ENCODE measurements at regions not wholly inside any gene's neighbourhood (a gene's known extent, or its start where the extent isn't known, plus 50 kb on each side); places are given as distances from the start of the nearest gene placed in this dataset.

DNA sequence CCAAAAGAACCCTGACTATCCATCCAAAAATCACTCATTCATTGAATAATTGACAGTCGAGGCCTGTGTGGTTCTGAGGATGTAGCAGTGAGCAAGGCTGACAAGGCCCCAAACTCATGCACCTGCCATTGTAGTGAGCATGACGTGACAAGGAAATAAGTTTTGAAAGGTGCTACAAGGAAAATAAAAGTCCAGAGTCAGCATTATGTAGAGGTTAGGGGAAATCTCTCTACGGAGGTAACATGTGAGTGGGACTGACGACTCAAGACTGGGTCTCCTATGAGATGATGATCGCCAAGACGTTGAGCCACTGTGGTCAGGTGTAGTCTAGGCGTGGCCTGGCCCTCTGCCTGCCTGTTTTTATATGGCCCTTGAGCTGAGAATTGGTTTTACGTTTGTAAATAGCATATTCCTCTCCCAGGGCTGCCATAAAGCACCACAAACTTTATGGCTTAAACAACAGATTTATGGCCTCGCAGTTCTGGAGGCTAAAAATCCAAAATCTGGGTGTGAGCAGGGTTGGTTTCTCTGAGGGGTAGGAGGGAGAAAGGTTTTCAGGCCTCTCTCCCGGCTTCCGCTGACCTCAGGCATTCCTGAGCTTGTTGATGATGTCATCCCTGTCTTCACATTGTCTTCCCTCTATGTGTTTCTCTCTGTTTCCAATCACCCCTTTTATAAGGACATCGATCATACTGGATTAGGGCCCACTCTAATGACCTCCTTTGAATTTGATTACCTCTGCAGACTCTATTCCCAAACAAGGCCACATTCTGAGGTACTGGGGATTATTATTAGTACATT lies 206.4 kb upstream of the EGFLAM start:
- no peak for DNase-seq
- TF ChIP-seq GATA1 (IDR thresholded peaks at IDR 0.05; ENCODE audit: low read depth, low read length) (no peak), POLR2A (IDR thresholded peaks at IDR 0.05; ENCODE audit: low read length) (no peak)

DNA sequence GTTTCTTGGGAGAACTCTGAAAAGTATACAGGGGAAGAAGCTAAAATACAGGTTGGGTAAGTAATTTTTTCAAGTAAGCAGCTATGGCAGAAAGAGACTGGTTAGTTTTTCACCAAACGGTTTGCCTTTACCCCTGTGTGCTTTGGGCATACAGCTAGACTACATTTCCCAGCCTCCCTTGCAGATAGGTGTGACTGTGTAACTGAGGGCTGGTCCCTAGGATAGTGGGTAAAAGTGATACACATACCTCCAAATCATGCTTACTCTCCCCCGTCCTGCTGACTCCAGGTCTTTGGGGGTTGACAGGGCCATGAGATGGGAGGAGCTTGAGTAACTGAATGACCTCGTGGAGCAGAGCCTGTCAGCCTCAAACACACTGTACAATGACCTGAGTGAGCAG lies 208.6 kb upstream of the GDNF start:
- no peak for DNase-seq
- TF ChIP-seq POLR2A (IDR thresholded peaks at IDR 0.05; ENCODE audit: low read length) (no peak), GATA1 (IDR thresholded peaks at IDR 0.05; ENCODE audit: low read depth, low read length) (no peak)

- TF ChIP-seq GATA1 (IDR thresholded peaks at IDR 0.05; ENCODE audit: low read depth, low read length): no peak
- TF ChIP-seq POLR2A (IDR thresholded peaks at IDR 0.05; ENCODE audit: low read length): no peak
- DNase-seq: no peak
Measured at GRCh38 chr5:38046103-38046502, 206.3 kb upstream of the GDNF start.

DNA sequence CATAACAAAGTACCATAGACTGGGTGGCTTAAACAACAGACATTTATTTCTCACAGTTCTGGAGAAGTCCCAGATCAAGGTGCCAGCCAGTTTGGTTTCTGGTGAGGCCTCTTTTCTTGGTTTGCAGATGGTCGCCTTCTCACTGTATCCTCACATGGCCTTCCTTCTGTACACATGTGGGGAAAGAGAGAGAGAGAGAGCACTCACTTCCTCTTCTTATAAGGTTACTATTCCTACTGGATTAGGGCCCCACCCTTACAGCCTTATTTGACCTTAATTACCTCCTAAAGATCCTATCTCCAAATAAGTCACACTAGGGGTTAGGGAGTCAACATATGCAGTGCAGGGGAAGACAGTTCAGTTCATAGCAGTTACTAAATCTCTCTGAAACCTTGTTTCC lies 205.6 kb upstream of the GDNF start:
- no peak for TF ChIP-seq GATA1 (IDR thresholded peaks at IDR 0.05; ENCODE audit: low read depth, low read length)
- no peak for TF ChIP-seq POLR2A (IDR thresholded peaks at IDR 0.05; ENCODE audit: low read length)
- no peak for DNase-seq

GRCh38 chr5:38039826-38040225 lies 200.0 kb upstream of the GDNF start:
- DNase-seq: no peak
- TF ChIP-seq GATA1 (IDR thresholded peaks at IDR 0.05; ENCODE audit: low read depth, low read length) (no peak), POLR2A (IDR thresholded peaks at IDR 0.05; ENCODE audit: low read length) (no peak)

- DNase-seq: no peak
- no peak for TF ChIP-seq POLR2A (IDR thresholded peaks at IDR 0.05; ENCODE audit: low read length)
- no peak for TF ChIP-seq GATA1 (IDR thresholded peaks at IDR 0.05; ENCODE audit: low read depth, low read length)
Measured at GRCh38 chr5:38039091-38039490, 199.2 kb upstream of the GDNF start.

GRCh38 chr5:38036765-38037164 lies 196.9 kb upstream of the GDNF start:
- no peak for DNase-seq
- TF ChIP-seq GATA1 (IDR thresholded peaks at IDR 0.05; ENCODE audit: low read depth, low read length) (no peak), POLR2A (IDR thresholded peaks at IDR 0.05; ENCODE audit: low read length) (no peak)

DNA sequence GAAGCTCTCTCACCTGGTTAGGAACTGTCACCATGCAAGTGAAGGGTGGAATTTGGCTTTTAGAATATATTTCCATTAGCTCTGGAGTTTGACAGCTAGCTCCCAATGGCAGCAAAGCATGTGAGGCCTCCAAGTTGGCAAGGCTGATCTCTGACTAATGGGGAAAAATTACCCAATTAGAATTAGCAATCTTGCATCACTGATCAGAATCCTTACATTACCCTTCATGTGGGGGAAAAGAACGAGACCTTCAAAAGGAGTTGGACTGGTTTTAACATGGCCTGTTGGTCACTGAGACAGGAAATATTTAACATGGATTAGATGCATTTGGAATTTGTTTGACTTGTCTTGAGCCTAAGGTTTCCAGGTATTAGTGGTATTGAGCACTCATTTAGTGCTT lies 192.3 kb upstream of the GDNF start:
- DNase-seq: no peak
- TF ChIP-seq POLR2A (IDR thresholded peaks at IDR 0.05; ENCODE audit: low read length) (no peak), GATA1 (IDR thresholded peaks at IDR 0.05; ENCODE audit: low read depth, low read length) (no peak)

- DNase-seq: no peak
- TF ChIP-seq POLR2A (IDR thresholded peaks at IDR 0.05; ENCODE audit: low read length) (no peak), GATA1 (IDR thresholded peaks at IDR 0.05; ENCODE audit: low read depth, low read length) (no peak)
Measured at GRCh38 chr5:38031304-38031703, 191.5 kb upstream of the GDNF start.

DNA sequence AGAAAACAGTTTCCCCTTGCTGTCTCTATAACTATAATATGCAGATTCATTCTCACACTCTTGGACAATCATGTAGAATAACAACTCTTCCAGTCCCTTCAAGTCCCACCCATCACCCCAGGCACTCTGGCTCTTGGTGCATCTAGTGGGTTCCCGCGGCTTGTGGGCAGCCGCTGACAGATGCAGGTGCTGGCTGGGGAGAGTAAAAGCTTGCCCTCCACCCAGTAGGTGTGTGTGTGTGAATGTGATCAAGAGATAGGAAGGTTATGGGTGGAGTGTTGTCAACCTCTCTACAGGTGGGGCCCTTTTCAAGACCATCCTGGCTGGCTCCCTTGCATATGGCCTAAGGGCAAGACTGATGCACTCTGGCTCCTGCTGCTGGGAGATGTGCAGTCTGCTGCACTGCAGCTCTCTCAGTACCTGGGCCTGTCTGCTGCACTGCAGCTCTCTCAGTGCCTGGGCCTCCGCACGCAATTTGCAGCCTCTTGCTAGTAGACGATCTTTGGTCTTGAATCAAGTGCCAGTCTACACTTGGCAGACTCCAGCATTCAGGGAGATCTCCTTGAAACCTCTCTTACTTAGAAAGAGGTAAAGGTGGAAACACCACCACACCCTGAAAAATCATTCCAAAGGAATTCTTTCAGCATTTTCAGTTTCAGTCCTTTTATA lies 189.7 kb upstream of the GDNF start:
- TF ChIP-seq POLR2A (IDR thresholded peaks at IDR 0.05; ENCODE audit: low read length) (no peak), GATA1 (IDR thresholded peaks at IDR 0.05; ENCODE audit: low read depth, low read length) (no peak)
- no peak for DNase-seq

DNA sequence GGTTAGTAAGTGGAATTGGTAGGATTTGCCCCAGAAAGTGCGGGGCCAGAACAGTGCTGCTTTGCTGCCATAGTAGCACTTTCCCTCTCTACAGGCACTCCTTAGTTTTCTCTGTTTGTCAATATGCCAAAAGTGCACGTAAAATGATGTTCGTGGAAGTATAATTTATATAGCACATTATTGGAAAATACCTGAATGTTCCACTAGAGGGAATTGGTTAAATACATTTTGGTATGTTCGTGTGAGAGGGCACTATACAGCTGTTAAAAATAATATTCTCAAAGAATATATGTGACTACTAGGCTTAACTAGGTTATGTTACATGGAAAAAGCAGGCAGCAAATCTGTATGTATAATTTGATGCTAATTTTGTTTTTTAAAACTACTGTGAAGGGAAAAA lies 184.0 kb upstream of the GDNF start:
- TF ChIP-seq GATA1 (IDR thresholded peaks at IDR 0.05; ENCODE audit: low read depth, low read length) (no peak), POLR2A (IDR thresholded peaks at IDR 0.05; ENCODE audit: low read length) (no peak)
- no peak for DNase-seq

- TF ChIP-seq POLR2A (IDR thresholded peaks at IDR 0.05; ENCODE audit: low read length) (no peak), GATA1 (IDR thresholded peaks at IDR 0.05; ENCODE audit: low read depth, low read length) (no peak)
- DNase-seq: no peak
Measured at GRCh38 chr5:38023371-38023770, 183.5 kb upstream of the GDNF start.

- DNase-seq: no peak
- no peak for TF ChIP-seq POLR2A (IDR thresholded peaks at IDR 0.05; ENCODE audit: low read length)
- no peak for TF ChIP-seq GATA1 (IDR thresholded peaks at IDR 0.05; ENCODE audit: low read depth, low read length)
Measured at GRCh38 chr5:38022631-38023030, 182.8 kb upstream of the GDNF start.

GRCh38 chr5:38018016-38018415 lies 178.2 kb upstream of the GDNF start:
- DNase-seq: no peak
- TF ChIP-seq GATA1 (IDR thresholded peaks at IDR 0.05; ENCODE audit: low read depth, low read length): no peak
- no peak for TF ChIP-seq POLR2A (IDR thresholded peaks at IDR 0.05; ENCODE audit: low read length)

DNA sequence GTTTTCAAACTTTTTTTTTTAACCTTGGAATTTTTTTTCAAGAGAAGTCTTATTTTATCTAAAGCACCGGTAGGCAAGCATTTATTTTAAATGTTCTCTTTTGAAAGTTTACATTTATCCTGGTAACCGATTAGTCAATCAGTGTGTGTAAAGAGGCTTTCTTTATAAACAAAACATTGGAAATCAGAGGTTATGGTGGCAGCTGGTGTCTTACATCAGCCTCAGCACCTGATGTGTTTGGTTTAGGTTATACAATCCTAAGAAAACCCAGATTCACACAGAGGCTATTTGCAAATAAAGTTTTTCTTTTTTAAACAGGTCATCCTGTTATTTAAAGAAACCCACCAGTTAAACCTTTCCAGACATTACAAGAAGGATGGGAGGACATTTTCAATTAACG lies 173.3 kb upstream of the GDNF start:
- DNase-seq: no peak
- TF ChIP-seq POLR2A (IDR thresholded peaks at IDR 0.05; ENCODE audit: low read length) (no peak), GATA1 (IDR thresholded peaks at IDR 0.05; ENCODE audit: low read depth, low read length) (no peak)

Data from erythroblast (primary cell).